Activated T-helper 1 cell treated with anti-CD3 and anti-CD28 coated beads, Interleukin-12 subunit alpha, Interleukin-12 subunit beta, Interleukin-2, Interleukin-4 antibody, amounts not matched to agents 30 ng/mL and 10 ng/mL and 1 ng/mL, durations not matched to agents 14 hours and 24 hours and 36 hours (primary cell): ENCODE measurements at regions not wholly inside any gene's neighbourhood (a gene's known extent, or its start where the extent isn't known, plus 50 kb on each side); places are given as distances from the start of the nearest gene placed in this dataset.

Source experiments
- DNase-seq: peaks from one replicate; pipeline ENCODE4 v3.0.0; 2021; ENCODE audit warnings: low spot score
- H3K27ac Mint-ChIP-seq: one replicate; pipeline ENCODE4 v1.8.0; 2021; ENCODE audit warnings: mild to moderate bottlenecking, mixed read lengths
- H3K27me3 Mint-ChIP-seq: one replicate; pipeline ENCODE4 v1.8.0; 2022; ENCODE audit warnings: mild to moderate bottlenecking, moderate library complexity, mixed read lengths; ENCODE audit not compliant: insufficient read depth
- H3K36me3 Mint-ChIP-seq: one replicate; pipeline ENCODE4 v1.8.0; 2021; ENCODE audit warnings: low read depth, mixed read lengths
- H3K4me1 Mint-ChIP-seq: one replicate; pipeline ENCODE4 v1.8.0; 2021; ENCODE audit warnings: low read depth, mixed read lengths
- H3K4me3 Mint-ChIP-seq: one replicate; pipeline ENCODE4 v1.8.0; 2021; ENCODE audit warnings: mild to moderate bottlenecking, moderate library complexity, mixed read lengths
- H3K9me3 Mint-ChIP-seq: one replicate; pipeline ENCODE4 v1.8.0; 2021; ENCODE audit warnings: mixed read lengths
- intact Hi-C: fragments of 100-400 bp; cut with micrococcal nuclease; formaldehyde crosslinking; loops from one replicate; pipeline ENCODE4 v1.15.1; 2024

- Mint-ChIP-seq H3K27me3 (no peaks in the 10 kb centered on the region), H3K27ac (no peak overlapping the region), H3K4me3 (no peak overlapping the region), H3K4me1 (no peaks in the 10 kb centered on the region), H3K9me3 (no peaks in the 10 kb centered on the region), H3K36me3 (no peaks in the 10 kb centered on the region)
- intact Hi-C loops = no loop called here
- no peak for DNase-seq
These were observed 1623.8 kb upstream of the TENM3 start for GRCh38 chr4:180619440-180619839.

DNA sequence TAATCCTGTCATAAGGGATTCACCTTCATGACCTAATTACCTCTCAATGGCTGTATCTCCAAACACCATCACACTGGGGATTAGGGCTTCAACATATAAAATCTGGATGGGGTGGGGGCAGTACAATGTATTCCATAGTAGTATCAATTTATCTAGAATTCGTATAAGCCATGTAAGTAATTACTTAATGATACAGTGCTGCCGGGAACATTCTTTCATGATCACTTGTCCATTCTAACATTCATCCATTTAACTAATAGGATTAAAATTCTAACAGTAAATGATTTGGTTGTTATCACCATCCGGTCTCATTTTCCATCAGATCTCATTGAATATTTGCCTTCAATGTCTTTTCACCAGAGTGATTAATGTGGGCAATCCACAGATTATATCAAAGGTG, 1620.9 kb upstream of the TENM3 start:
- H3K4me3 Mint-ChIP-seq = no peak overlapping the region

DNA sequence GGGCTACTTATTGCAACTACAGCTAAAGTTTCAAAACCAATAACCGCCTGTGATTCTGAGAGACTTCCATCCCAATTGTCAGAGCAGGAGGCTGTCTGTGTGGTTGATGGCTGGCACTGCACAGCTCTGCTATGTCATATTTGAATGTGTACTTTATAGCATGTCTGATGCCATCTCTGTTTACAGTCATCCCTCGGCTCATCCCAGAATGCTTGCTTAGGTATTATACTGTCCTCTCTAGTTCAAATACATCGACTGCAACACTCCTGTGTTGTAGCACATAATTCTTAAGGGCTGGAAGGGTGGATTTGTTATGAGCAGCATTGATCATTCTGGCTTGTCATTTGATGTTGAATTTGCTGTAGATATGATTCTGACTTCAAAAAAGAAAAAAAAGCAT, 1617.5 kb upstream of the TENM3 start:
- Mint-ChIP-seq H3K36me3 (no peaks in the 10 kb centered on the region), H3K4me1 (no peaks in the 10 kb centered on the region), H3K9me3 (no peaks in the 10 kb centered on the region), H3K4me3 (no peak overlapping the region), H3K27ac (no peak overlapping the region), H3K27me3 (no peaks in the 10 kb centered on the region)
- no peak for DNase-seq
- intact Hi-C loops = no loop called here

More for the DNA sequence above, 1620.9 kb upstream of the TENM3 start:
- Mint-ChIP-seq H3K9me3 (no peaks in the 10 kb centered on the region), H3K4me1 (no peaks in the 10 kb centered on the region), H3K36me3 (no peaks in the 10 kb centered on the region), H3K27me3 (no peaks in the 10 kb centered on the region), H3K27ac (no peak overlapping the region)
- no peak for DNase-seq
- intact Hi-C loops = no loop called here

DNA sequence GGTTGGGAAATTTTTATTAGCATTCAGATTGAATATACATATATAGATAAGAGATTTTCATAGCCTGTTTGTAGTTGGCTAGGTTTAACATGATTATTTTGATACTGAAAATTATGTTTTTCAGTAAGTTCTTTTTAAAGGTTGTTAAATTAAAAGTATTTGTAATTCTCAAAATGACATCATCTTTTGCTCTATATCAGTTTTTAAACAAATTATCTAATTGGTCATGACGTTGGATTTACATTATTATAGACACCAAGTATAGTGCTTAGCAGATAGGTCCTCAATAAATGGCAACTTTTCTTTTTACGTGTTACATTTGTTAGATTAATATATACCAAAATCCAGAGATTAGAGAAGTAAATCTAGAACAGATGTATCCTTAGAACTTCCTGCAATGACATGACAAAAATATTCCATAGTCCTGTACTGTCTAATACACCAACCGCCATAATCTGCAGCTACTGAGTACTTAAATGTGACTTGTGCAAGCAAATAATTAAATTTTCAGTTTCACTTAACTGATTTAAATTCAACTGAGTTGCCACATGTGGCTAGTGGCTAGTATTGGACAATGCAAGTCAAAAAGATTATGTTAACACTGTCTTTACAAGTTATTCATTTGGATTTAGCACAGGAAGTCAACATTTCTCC, 1613.1 kb upstream of the TENM3 start:
- DNase-seq = no peak
- Mint-ChIP-seq H3K27me3 (no peaks in the 10 kb centered on the region), H3K9me3 (no peaks in the 10 kb centered on the region), H3K4me3 (no peak overlapping the region), H3K27ac (no peak overlapping the region), H3K4me1 (no peaks in the 10 kb centered on the region), H3K36me3 (no peaks in the 10 kb centered on the region)
- intact Hi-C loops = no loop called here

GRCh38 chr4:180634306-180634705, 1608.9 kb upstream of the TENM3 start:
- intact Hi-C loops = no loop called here
- H3K9me3 Mint-ChIP-seq = no peaks in the 10 kb centered on the region
- no peaks in the 10 kb centered on the region for H3K27me3 Mint-ChIP-seq
- H3K27ac Mint-ChIP-seq = no peak overlapping the region
- H3K4me3 Mint-ChIP-seq = no peak overlapping the region
- no peaks in the 10 kb centered on the region for H3K4me1 Mint-ChIP-seq
- no peaks in the 10 kb centered on the region for H3K36me3 Mint-ChIP-seq
- DNase-seq = no peak

DNA sequence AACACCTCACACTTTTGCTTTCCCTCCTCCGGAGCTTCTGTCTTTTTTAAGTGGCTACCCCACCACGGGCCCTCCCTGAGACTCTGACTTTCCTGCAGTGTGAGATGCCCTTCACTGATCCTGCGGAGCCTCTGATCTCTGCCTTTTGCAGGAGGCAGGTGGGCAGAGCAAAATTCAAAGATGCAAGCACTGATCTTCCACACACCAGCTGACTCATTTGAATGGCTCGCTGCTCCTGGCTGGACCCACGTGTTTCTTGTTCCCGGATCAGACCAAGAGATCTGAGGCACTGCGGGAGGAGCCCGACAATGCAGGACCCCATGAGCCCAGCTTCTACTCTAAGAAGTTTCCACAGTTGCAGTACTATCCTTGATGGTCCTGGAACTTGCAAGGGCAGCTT, 1607.9 kb upstream of the TENM3 start:
- H3K27ac Mint-ChIP-seq = no peak overlapping the region
- no peak for DNase-seq
- no peaks in the 10 kb centered on the region for H3K27me3 Mint-ChIP-seq
- intact Hi-C loops = no loop called here
- H3K36me3 Mint-ChIP-seq = no peaks in the 10 kb centered on the region
- H3K9me3 Mint-ChIP-seq = no peaks in the 10 kb centered on the region
- no peak overlapping the region for H3K4me3 Mint-ChIP-seq
- H3K4me1 Mint-ChIP-seq = no peaks in the 10 kb centered on the region

DNA sequence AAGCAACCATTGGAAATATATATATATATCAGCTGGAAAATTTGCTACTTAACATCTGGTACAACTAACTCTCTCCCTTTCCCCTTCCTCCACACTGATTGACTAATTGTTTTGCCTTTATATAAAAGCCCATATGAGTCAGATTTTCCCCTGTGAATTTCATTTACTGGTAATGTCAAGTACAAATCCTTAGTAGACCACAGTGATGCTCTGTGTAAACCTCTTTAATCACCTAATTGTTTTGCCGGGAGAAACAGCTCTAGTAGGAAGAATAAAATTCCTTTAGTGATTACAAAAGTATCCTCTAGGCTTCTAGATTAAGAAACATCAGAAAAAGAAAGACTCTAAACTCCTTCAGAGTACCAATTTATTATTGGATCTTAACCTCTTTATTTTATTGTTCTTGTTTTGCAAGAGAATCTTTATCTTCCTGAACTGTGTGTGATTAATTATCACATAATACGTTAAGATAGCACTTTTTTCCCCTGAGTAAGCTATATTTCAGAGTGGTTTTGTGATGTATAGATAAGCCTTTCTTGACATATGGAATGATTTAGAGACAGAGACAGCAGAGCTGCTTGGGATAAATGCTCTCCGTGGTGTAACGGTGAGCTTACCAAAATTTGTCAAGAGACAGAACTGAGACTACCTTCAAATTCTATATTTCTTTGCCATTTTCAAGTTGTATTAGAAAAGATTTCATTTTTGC, 1606.4 kb upstream of the TENM3 start:
- H3K27me3 Mint-ChIP-seq = no peaks in the 10 kb centered on the region
- H3K27ac Mint-ChIP-seq = no peak overlapping the region
- intact Hi-C loops = no loop called here
- DNase-seq = no peak
- no peaks in the 10 kb centered on the region for H3K36me3 Mint-ChIP-seq
- no peaks in the 10 kb centered on the region for H3K4me1 Mint-ChIP-seq
- H3K9me3 Mint-ChIP-seq = no peaks in the 10 kb centered on the region
- H3K4me3 Mint-ChIP-seq = no peak overlapping the region

- no peak for DNase-seq
- intact Hi-C loops = no loop called here
- no peaks in the 10 kb centered on the region for H3K9me3 Mint-ChIP-seq
- no peaks in the 10 kb centered on the region for H3K4me1 Mint-ChIP-seq
- H3K4me3 Mint-ChIP-seq = no peak overlapping the region
- H3K27ac Mint-ChIP-seq = no peak overlapping the region
- no peaks in the 10 kb centered on the region for H3K27me3 Mint-ChIP-seq
- no peaks in the 10 kb centered on the region for H3K36me3 Mint-ChIP-seq
These were observed 1605.6 kb upstream of the TENM3 start for GRCh38 chr4:180637616-180638015.

DNA sequence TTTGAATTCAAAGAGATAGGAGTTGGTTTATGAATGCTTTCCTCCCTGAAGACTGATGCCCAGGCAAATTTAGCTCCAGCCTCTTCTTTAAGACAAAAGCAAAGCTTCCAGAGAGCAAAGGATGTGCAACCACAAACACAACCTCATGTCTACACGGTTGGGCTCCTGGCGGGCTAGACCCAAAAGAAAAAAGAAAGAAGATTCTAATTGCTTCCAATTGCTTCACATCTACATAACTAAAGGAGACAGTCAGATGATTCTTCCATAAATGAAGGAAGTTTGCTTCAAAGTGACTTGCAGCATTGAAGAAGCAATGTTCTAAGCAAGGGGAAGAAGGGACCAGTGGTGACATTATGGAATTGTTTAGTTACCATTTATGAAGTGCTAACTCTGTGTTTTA, 1603.0 kb upstream of the TENM3 start:
- H3K4me3 Mint-ChIP-seq = no peak overlapping the region
- intact Hi-C loops = no loop called here

GRCh38 chr4:180641495-180641894, 1601.7 kb upstream of the TENM3 start:
- Mint-ChIP-seq H3K27ac (no peak overlapping the region), H3K9me3 (no peaks in the 10 kb centered on the region), H3K36me3 (no peaks in the 10 kb centered on the region), H3K27me3 (no peaks in the 10 kb centered on the region), H3K4me3 (no peak overlapping the region), H3K4me1 (no peaks in the 10 kb centered on the region)
- intact Hi-C loops = no loop called here
- DNase-seq = no peak

More for the DNA sequence above, 1603.0 kb upstream of the TENM3 start:
- Mint-ChIP-seq H3K27me3 (no peaks in the 10 kb centered on the region), H3K27ac (no peak overlapping the region), H3K4me1 (no peaks in the 10 kb centered on the region), H3K9me3 (no peaks in the 10 kb centered on the region), H3K36me3 (no peaks in the 10 kb centered on the region)
- DNase-seq = no peak

GRCh38 chr4:180642732-180643131, 1600.5 kb upstream of the TENM3 start:
- Mint-ChIP-seq H3K27ac (no peak overlapping the region), H3K36me3 (no peaks in the 10 kb centered on the region), H3K9me3 (no peaks in the 10 kb centered on the region), H3K4me1 (no peaks in the 10 kb centered on the region), H3K27me3 (no peaks in the 10 kb centered on the region), H3K4me3 (no peak overlapping the region)
- intact Hi-C loops = no loop called here
- no peak for DNase-seq

GRCh38 chr4:180650273-180650672, 1592.9 kb upstream of the TENM3 start:
- Mint-ChIP-seq H3K4me1 (no peaks in the 10 kb centered on the region), H3K36me3 (no peaks in the 10 kb centered on the region), H3K27me3 (no peaks in the 10 kb centered on the region), H3K27ac (no peak overlapping the region), H3K4me3 (no peak overlapping the region), H3K9me3 (no peaks in the 10 kb centered on the region)
- intact Hi-C loops = no loop called here
- DNase-seq = no peak

DNA sequence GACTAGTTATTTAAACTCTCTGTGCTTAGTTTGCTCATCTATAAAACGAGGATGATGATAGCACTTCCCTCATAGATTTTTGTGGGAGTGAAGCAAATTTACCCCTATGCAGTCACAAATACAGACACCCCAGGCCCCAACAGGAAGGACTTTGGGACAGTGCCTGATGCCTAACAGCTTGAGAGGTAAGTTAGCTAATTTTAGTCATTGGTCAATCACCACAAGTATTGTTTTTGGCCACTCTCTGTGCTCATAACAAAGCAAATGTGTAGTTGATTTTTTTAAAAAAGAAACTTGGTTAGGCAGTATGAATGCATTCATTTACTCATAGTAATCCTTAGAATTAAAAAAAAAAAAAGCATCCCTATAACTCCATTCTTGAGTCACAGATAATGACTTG, 1590.7 kb upstream of the TENM3 start:
- intact Hi-C loops = no loop called here
- Mint-ChIP-seq H3K27ac (no peak overlapping the region), H3K27me3 (no peaks in the 10 kb centered on the region), H3K36me3 (no peaks in the 10 kb centered on the region), H3K4me1 (no peaks in the 10 kb centered on the region), H3K4me3 (no peak overlapping the region), H3K9me3 (no peaks in the 10 kb centered on the region)
- DNase-seq = no peak

DNA sequence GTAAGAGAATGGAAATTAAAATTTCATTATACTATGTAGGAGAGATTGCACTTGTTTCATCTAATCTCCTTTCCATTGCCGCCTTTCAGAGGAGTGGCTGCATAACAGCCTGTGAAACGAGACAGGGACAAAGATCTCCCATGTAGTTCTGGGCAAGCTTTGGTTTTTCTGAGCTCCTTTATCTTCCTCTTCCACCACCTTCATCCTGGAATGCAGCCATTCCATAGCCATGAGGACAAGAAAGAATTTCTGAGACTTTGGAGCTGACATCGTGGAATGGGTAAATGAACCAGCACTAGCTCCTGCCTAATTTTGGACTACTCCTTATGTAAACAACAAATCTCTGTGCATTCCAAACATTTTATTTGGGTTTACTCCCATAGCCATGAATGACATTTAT, 1587.3 kb upstream of the TENM3 start:
- intact Hi-C loops = no loop called here
- no peak for DNase-seq
- H3K27me3 Mint-ChIP-seq = no peaks in the 10 kb centered on the region

More for the DNA sequence above, 1587.3 kb upstream of the TENM3 start:
- Mint-ChIP-seq H3K27ac (no peak overlapping the region), H3K9me3 (no peaks in the 10 kb centered on the region), H3K36me3 (no peaks in the 10 kb centered on the region), H3K4me1 (no peaks in the 10 kb centered on the region), H3K4me3 (no peak overlapping the region)
